GM10266 (cell line): ENCODE measurements at regions not wholly inside any gene's neighbourhood (a gene's known extent, or its start where the extent isn't known, plus 50 kb on each side); places are given as distances from the start of the nearest gene placed in this dataset.
"Not testable (repeated sequence)": the region's sequence is repeated elsewhere in the genome, so short reads cannot be mapped to it uniquely, and the experiment has no call there.

Experiments
- DNase-seq: peaks from one replicate; pipeline ENCODE4 v3.0.0; 2012; ENCODE audit errors: extremely low spot score
- TF ChIP-seq, protein P1 (sequence below): IDR thresholded peaks from 2 replicates; pipeline ENCODE4 v1.5.1; 2012; ENCODE audit warnings: mild to moderate bottlenecking, low read depth; ENCODE audit not compliant: control insufficient read depth, insufficient read depth; ENCODE audit errors: missing control alignments

DNA sequence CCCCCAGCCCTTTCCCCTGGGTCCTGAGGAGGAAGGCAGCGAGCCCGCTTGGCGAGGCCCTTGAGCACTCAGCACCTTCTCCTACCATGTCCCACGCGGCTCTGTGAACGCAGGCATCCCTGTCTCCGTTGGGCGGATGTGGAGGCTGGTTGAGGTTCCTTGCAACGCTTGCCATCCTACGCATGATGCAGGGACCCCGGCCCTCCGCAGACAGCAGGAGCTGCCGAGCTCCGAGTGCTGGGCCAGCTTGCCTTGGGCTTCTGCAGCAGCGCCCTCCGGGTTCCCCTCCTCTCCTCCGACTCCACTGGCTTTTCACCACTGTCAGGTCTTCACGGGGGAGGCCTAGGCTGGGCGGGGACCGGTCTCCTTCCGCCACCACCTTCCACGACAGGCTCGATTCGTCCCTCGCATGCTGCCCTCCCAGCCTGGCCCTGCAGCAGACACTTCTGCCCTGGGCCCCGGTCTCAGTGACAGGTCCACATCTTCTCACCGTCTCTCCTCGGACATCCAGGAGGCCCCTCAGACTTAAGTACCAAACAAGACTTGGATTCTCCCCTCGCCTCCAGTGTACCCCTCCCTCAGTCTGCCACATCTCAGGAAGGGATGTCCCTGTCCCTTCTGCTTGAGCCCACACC, 67.6 kb upstream of the HGFAC start:
- TF ChIP-seq, protein P1, sequence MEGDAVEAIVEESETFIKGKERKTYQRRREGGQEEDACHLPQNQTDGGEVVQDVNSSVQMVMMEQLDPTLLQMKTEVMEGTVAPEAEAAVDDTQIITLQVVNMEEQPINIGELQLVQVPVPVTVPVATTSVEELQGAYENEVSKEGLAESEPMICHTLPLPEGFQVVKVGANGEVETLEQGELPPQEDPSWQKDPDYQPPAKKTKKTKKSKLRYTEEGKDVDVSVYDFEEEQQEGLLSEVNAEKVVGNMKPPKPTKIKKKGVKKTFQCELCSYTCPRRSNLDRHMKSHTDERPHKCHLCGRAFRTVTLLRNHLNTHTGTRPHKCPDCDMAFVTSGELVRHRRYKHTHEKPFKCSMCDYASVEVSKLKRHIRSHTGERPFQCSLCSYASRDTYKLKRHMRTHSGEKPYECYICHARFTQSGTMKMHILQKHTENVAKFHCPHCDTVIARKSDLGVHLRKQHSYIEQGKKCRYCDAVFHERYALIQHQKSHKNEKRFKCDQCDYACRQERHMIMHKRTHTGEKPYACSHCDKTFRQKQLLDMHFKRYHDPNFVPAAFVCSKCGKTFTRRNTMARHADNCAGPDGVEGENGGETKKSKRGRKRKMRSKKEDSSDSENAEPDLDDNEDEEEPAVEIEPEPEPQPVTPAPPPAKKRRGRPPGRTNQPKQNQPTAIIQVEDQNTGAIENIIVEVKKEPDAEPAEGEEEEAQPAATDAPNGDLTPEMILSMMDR: no peak
- DNase-seq: no peak

DNA sequence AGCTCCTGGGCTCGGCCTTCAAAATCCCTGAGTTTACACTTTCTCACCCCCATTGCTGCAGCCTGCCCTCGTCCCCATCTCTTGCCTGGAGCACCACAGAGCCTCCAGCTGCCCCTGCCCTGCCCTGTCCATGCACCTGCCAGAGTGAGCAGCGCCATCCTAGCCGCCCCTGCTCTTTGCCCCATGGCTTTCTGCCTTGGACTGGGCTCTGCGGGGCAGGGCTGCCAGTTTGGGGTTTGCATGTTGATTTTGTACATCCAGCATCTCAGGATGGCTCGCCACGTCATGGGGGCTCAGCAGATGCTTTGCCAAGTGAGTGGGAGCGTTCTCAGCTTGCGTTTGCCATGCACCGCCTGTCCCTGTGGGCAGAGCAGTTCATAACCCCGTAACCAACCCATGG, 67.1 kb upstream of the HGFAC start:
- TF ChIP-seq, protein P1: no peak
- no peak for DNase-seq

DNA sequence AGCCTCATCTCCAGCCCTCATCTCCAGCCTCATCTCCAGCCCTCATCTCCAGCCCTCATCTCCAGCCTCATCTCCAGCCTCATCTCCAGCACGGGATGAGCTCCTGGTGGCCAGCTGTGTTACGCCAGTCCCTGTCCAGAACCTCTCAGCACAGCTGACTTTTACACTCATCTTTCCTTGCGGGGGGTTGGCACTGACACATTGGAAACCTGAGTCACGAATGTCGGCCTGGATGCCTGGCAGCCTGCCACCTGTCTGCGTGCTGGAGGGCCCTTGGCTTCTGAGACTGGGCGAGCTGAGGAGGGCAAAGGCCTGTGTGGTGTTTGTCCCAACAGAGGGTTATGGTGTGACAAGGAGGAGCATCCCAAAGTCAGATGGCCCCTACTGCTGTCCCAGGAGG, 66.1 kb upstream of the HGFAC start:
- no peak for DNase-seq

DNA sequence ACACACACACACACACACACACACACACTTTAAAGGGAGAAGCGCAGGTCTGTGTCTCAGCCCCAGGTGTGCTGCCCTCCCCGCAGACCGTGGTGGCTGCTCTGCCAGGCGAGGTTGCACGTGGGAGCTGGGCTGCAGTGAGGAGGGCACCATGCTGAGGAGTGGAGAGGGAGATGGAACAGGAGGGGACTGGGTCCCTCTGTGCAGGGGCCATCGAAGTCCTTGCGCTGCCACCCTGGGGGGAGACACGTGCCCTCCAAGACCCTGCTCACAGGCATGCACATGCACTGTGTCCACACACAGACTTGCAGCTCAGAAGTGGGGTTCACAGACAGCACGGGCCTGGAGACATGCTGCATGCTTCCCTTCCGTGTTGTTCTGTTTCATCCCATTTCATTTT, 65.5 kb upstream of the HGFAC start:
- no peak for DNase-seq
- TF ChIP-seq, protein P1: no peak

More for the DNA sequence above, 66.1 kb upstream of the HGFAC start:
- TF ChIP-seq, protein P1: no peak

DNA sequence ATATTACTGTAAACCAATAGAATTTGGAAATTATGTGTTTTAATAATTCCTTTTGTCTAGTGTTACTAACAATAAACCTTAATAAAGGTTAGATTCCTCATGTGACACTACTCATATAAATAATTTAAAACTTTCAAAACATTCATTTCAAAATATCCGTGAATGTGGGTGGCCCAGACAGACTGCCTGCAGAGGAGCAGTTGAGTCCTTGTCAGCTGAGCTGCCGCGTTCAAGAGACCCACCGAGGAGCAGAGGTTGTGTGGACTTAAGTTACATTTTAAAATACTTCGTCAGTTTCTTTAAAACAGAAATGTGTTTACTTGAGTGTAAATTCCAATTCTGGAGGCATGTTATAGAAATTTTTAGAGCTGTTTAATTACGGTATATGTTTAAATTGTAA, 64.2 kb upstream of the HGFAC start:
- DNase-seq: no peak
- TF ChIP-seq, protein P1: no peak

DNA sequence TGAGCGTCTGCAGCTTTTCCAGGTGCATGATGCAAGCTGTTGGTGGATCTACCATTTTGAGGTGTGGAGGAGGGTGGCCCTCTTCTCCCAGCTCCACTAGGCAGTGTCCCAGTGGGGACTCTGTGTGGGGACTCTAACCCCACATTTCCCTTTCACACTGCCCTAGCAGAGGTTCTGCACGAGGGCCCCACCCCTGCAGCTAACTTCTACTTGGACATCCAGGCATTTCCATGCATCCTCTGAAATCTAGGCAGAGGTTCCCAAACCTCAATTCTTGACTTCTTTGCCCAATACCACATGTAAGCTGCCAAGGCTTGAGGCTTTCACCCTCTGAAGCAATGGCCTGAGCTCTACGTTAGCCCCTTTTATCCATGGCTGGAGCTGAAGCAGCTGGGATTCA, 61.4 kb upstream of the HGFAC start:
- DNase-seq: not testable (repeated sequence)

DNA sequence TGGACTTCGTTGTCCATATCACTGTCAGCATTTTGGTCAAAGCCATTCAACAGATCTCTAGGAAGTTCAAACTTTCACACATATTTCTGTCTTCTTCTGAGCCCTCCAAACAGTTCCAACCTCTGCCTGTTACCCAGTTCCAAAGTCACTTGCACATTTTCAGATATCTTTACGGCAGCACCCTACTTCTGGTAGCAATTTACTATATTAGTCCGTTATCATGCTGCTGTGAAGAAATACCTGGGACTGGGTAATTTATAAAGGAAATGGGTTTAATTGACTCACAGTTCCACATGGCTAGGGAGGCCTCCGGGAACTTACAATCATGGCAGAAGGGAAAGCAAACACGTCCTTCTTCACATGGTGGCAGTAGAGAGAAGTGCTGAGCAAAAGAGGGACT, 60.6 kb upstream of the HGFAC start:
- not testable (repeated sequence) for DNase-seq

DNA sequence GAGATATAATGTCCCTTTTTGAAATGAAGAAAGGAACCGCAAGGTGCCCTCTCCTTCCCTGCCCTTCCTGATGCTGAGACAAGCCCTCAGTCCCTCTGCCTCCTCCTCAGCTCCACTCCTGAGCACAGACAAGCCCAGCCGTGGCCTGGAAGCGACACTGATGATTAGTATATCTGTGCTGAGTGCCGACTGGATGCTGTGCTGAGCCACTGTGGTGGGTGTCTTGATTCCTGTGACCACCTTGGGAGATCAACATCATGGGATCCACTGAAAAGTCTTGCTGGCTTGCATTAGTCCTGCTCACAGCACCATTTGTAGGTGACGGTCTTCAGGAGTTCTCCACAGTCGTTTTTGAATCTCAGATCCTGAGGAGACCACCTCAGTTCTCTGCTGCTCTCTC, 59.5 kb upstream of the HGFAC start:
- TF ChIP-seq, protein P1: no peak
- DNase-seq: no peak
